Ascending aorta (tissue), 2 donors: ENCODE measurements at regions not wholly inside any gene's neighbourhood (a gene's known extent, or its start where the extent isn't known, plus 50 kb on each side); places are given as distances from the start of the nearest gene placed in this dataset.
A peak's percentile ranks its signal among the peaks of the same experiment; 100 is the strongest.

ENCODE experiments used
- DNase-seq, 2 donors: peaks; one replicate each; pipeline ENCODE4 v3.0.0-alpha.2; 2019; ENCODE audit warnings: low spot score in 2 of 2
- H3K27ac ChIP-seq, 2 donors: fragments of 200-600 bp; sonication (generic); one replicate each; pipeline ENCODE4 v1.5.1; 2016 to 2017; ENCODE audit warnings: mild to moderate bottlenecking in 1 of 2
- H3K27me3 ChIP-seq: fragments of 200-600 bp; sonication (generic); one replicate; pipeline ENCODE4 v1.5.1; 2017
- H3K36me3 ChIP-seq, 2 donors: fragments of 200-600 bp; sonication (generic); one replicate each; pipeline ENCODE4 v1.5.1; 2016
- H3K4me1 ChIP-seq, 2 donors: fragments of 200-600 bp; sonication (generic); one replicate each; pipeline ENCODE4 v1.5.1; 2016 to 2017; ENCODE audit warnings: mild to moderate bottlenecking in 1 of 2
- H3K4me3 ChIP-seq, 2 donors: fragments of 200-600 bp; sonication (generic); one replicate each; pipeline ENCODE4 v1.5.1; 2016 to 2017; ENCODE audit warnings: mild to moderate bottlenecking in 1 of 2
- H3K9me3 ChIP-seq, 2 donors: fragments of 200-600 bp; sonication (generic); one replicate each; pipeline ENCODE4 v1.5.1; 2016
- intact Hi-C: fragments of 100-400 bp; cut with DNase I; formaldehyde crosslinking; loops from one replicate; pipeline ENCODE4 v1.15.1; 2023
- TF ChIP-seq, protein P1 (sequence below), 3 experiments: fragments of 200-600 bp in 2 of 3; fragments of 450-650 bp in 1 of 3; sonication (generic) in 2 of 3; IDR thresholded peaks; one replicate each; pipeline ENCODE4 v1.5.1; 2016 to 2019; ENCODE audit warnings: antibody characterized with exemption in 3 of 3, mild to moderate bottlenecking in 1 of 3, moderate library complexity in 1 of 3

DNA sequence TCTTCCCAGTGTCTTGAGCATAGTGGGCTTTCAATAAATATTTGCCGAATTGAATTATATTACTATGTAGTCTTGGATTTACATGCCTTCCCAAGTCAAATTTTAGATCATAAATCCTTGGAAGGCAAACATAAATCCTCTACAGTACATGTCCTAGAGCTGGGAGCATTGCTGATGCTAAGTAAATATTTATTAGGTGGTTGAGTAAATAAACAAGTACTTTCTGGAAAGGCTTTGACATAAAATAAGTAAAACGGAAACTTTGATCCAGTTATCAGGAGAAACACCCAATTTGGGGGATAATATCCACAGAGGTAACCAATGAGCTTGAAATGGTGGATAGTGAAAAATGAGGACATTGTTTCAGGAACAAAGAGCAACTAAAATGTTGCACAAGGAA is 162.8 kb upstream of the SVIL start:
- Histone ChIP-seq H3K27ac (no peak overlapping the region), H3K36me3 (no peaks in the 10 kb centered on the region), H3K4me3 (no peak overlapping the region), H3K4me1 (peaks cover 3 to 18% of the 10 kb centered on the region in 2 donors), H3K9me3 (no peaks in the 10 kb centered on the region), H3K27me3 (no peaks in the 10 kb centered on the region)
- intact Hi-C loops: no loop called here
- no peak for DNase-seq
- TF ChIP-seq, protein P1, sequence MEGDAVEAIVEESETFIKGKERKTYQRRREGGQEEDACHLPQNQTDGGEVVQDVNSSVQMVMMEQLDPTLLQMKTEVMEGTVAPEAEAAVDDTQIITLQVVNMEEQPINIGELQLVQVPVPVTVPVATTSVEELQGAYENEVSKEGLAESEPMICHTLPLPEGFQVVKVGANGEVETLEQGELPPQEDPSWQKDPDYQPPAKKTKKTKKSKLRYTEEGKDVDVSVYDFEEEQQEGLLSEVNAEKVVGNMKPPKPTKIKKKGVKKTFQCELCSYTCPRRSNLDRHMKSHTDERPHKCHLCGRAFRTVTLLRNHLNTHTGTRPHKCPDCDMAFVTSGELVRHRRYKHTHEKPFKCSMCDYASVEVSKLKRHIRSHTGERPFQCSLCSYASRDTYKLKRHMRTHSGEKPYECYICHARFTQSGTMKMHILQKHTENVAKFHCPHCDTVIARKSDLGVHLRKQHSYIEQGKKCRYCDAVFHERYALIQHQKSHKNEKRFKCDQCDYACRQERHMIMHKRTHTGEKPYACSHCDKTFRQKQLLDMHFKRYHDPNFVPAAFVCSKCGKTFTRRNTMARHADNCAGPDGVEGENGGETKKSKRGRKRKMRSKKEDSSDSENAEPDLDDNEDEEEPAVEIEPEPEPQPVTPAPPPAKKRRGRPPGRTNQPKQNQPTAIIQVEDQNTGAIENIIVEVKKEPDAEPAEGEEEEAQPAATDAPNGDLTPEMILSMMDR (IDR thresholded peaks at IDR 0.05): no peak

DNA sequence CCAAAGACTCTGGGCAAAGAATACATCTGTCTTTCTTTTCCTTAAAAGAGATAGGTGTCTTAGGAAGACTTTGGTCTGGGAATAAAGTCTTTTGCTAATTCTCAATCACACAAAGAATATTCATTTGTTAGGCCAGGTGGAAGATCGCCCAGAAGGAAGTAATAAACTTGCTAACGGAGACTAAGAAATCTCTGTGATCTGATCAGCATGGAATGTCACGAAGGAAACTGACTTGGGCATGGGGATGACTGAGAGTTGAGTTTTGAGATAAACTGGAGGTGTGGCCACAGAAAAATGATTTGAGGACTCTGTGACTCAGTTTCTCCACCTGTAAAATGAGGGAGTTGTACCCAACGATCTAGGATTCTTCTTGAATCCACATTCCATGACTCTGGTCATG is 161.1 kb upstream of the SVIL start:
- H3K36me3 ChIP-seq: no peaks in the 10 kb centered on the region
- no peaks in the 10 kb centered on the region for H3K27me3 ChIP-seq
- H3K9me3 ChIP-seq: no peaks in the 10 kb centered on the region
- TF ChIP-seq, protein P1 (IDR thresholded peaks at IDR 0.05): no peak
- intact Hi-C loops: no loop called here
- peak overlapping the region; percentile 86 to 89 for H3K27ac ChIP-seq
- H3K4me3 ChIP-seq: peak overlapping the region in 1 of 2 donors; percentile 7
- peaks cover 3 to 18% of the 10 kb centered on the region in 2 donors for H3K4me1 ChIP-seq
- DNase-seq: no peak

DNA sequence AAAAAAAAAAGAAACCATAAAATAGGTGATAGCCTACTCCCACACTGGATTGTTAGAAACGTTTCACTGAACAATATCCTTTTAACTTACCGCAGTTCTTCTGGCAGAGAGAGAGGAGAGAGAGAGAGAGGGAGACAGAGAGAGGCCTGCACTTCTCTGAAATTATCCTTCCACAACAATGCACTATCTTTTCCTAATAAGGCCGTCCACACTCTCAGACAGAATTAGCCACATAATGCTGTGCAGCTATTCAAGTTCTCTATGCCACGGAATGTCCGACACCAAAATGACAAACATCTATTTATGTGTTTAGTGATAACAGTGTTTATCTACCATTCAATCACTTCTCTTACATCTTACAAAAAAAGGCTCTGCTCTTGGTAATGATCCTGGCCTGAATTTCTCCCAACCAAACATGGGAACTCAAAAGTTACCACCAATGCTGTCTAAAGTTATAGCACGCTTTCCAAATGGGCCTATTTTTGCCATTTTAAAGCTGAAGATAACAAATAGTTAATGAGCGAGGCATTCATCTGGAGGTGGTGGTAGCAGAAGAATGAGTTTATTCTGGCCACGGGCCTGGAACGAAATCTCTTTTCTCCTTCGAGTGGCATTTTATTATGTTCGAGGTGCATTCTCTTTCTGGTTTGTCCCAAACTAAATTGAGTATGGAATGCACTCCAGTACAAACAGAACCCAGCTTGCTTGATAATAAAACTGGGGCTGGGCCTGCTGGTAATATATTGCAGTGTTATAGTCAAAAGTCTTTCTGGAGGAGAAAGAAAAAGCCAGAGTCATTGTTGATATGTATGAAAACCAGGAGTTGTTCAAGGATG is 160.2 kb upstream of the SVIL start:
- no peaks in the 10 kb centered on the region for H3K27me3 ChIP-seq
- no peak for DNase-seq
- H3K4me1 ChIP-seq: peaks cover 3 to 24% of the 10 kb centered on the region in 2 donors
- TF ChIP-seq, protein P1 (IDR thresholded peaks at IDR 0.05): no peak
- H3K9me3 ChIP-seq: no peaks in the 10 kb centered on the region
- peak overlapping the region; percentile 86 to 89 for H3K27ac ChIP-seq
- peak overlapping the region in 1 of 2 donors; percentile 7 for H3K4me3 ChIP-seq
- intact Hi-C loops: no loop called here
- no peaks in the 10 kb centered on the region for H3K36me3 ChIP-seq

DNA sequence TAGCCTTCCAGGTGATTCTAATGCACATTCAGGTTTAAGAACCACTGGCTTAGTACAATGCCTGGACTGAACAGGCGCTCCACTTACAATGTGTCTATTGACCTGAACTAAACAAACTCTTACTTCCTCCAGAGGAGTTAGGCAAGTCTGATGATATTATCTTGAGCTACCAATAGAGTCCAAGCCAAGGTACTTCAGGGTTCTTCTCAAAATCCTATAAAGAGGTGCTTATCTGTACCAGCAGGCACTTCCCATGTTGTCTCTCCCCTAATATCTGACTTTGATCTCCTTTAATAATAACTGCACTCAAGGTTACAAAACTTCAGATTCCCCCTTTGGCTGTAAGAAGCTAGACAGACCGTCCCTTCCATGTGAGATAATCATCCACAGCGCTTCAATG is 157.0 kb upstream of the SVIL start:
- Histone ChIP-seq H3K36me3 (no peaks in the 10 kb centered on the region), H3K27me3 (no peaks in the 10 kb centered on the region), H3K9me3 (peaks cover 0 to 4% of the 10 kb centered on the region in 2 donors), H3K27ac (peak overlapping the region; percentile 12 to 75), H3K4me3 (no peak overlapping the region), H3K4me1 (peaks cover 3 to 26% of the 10 kb centered on the region in 2 donors)
- TF ChIP-seq, protein P1 (IDR thresholded peaks at IDR 0.05): no peak
- DNase-seq: no peak
- intact Hi-C loops: no loop called here

DNA sequence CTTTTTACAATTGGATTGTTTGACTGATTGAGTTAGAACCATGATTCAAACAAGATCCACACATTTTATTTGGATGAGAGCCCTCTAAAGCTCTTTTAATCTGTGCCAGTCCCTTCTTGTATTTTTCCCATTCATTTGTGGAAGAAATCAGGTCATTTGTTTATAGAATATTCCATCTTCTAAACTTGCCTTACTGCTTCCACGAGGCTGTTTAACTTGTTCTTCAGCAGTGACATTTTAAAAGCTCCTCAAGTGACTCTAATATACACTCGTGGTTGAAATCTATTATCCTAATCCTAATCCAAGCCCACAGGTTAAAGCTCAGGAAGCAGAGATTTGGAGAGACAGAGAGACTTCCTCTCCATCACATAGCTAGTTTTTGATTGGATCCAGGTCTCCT is 155.4 kb upstream of the SVIL start:
- intact Hi-C loops: no loop called here
- TF ChIP-seq, protein P1 (IDR thresholded peaks at IDR 0.05): no peak

More for the DNA sequence above, 155.4 kb upstream of the SVIL start:
- Histone ChIP-seq H3K4me1 (peaks cover 0 to 16% of the 10 kb centered on the region in 2 donors), H3K4me3 (no peak overlapping the region), H3K9me3 (peaks cover 0 to 4% of the 10 kb centered on the region in 2 donors), H3K27me3 (no peaks in the 10 kb centered on the region), H3K27ac (peak overlapping the region; percentile 73 to 75), H3K36me3 (no peaks in the 10 kb centered on the region)
- no peak for DNase-seq
